Endothelial cell of umbilical vein (primary cell): ENCODE measurements at regions not wholly inside any gene's neighbourhood (a gene's known extent, or its start where the extent isn't known, plus 50 kb on each side); places are given as distances from the start of the nearest gene placed in this dataset.

Source experiments
- BruUV-seq: library from RNA; stranded (reverse); fragments of 400-500 nt; replicated peaks from 2 replicates; lab custom pipeline; 2021; lab: Mats Ljungman, UMichigan
- CTCF ChIA-PET: fragments of 300-600, 350-600 bp; sonication (Branson Sonifier 250); formaldehyde crosslinking; loops from one replicate; lab custom pipeline; 2021; ENCODE audit warnings: antibody characterized with exemption, inconsistent platforms; lab: Charles Lee
- POLR2A ChIA-PET: fragments of 300-600, 350-600 bp; sonication (Branson Sonifier 250); formaldehyde crosslinking; loops from one replicate; lab custom pipeline; 2021; ENCODE audit warnings: antibody characterized with exemption, inconsistent platforms; lab: Charles Lee
- DNase-seq: peaks from one replicate; pipeline ENCODE4 v3.0.0-alpha.2; 2011; ENCODE audit warnings: low read depth, low spot score
- FAIRE-seq: peaks from 2 replicates; lab custom pipeline; 2011; peaks lifted over from hg19 to GRCh38; lab: Jason Lieb, UNC
- H2AFZ ChIP-seq: 2 replicates; pipeline ENCODE4 v1.6.0; 2012; ENCODE audit warnings: low read depth, low read length, control low read depth, inconsistent platforms
- H3K27ac ChIP-seq: 2 replicates; pipeline ENCODE4 v1.5.1; 2011; ENCODE audit warnings: low read depth, mild to moderate bottlenecking, control low read depth, low read length, moderate library complexity; ENCODE audit not compliant: insufficient read depth
- H3K27me3 ChIP-seq, 2 experiments: 2 replicates each; pipeline versions ENCODE4 v1.6.0 to v1.6.1; 2011; ENCODE audit warnings: low read length in 2 of 2, mixed read lengths in 1 of 2; ENCODE audit not compliant: control insufficient read depth in 2 of 2, insufficient read depth in 2 of 2
- H3K36me3 ChIP-seq, 2 experiments: 2 replicates in 1 of 2; 3 replicates in 1 of 2; pipeline ENCODE4 v1.5.1; 2011; ENCODE audit warnings: low read length in 2 of 2, mild to moderate bottlenecking in 1 of 2, moderate library complexity in 1 of 2; ENCODE audit not compliant: control insufficient read depth in 2 of 2, insufficient read depth in 2 of 2; ENCODE audit errors: extremely low read depth in 1 of 2
- H3K4me1 ChIP-seq: 3 replicates; pipeline ENCODE4 v1.5.1; 2011; ENCODE audit warnings: mild to moderate bottlenecking, low read length; ENCODE audit not compliant: control insufficient read depth, insufficient read depth; ENCODE audit errors: extremely low read depth
- H3K4me2 ChIP-seq: 2 replicates; pipeline ENCODE4 v1.6.1; 2011; ENCODE audit warnings: low read length, control low read depth, mixed read lengths; ENCODE audit not compliant: insufficient read depth
- H3K4me3 ChIP-seq, 3 experiments: fragments of 200-600 bp in 1 of 3; sonication (generic), shearing (Covaris generic) in 1 of 3; replicated peaks in 1 of 3; 2 replicates each; pipeline ENCODE4 v1.5.1; 2011 to 2016; ENCODE audit warnings: control low read depth in 3 of 3, low read length in 3 of 3, mild to moderate bottlenecking in 2 of 3, inconsistent platforms in 1 of 3, low read depth in 1 of 3, moderate library complexity in 1 of 3; ENCODE audit not compliant: insufficient read depth in 1 of 3
- H3K79me2 ChIP-seq: 2 replicates; pipeline ENCODE4 v1.6.0; 2012; ENCODE audit warnings: low read length, inconsistent platforms; ENCODE audit not compliant: control insufficient read depth, insufficient read depth
- H3K9ac ChIP-seq: replicated peaks from 2 replicates; pipeline ENCODE3; 2011; ENCODE audit warnings: low read length, control low read depth; ENCODE audit not compliant: insufficient read depth; ENCODE audit errors: extremely low read depth
- H3K9me1 ChIP-seq: replicated peaks from 3 replicates; pipeline ENCODE4 v1.6.0; 2011; ENCODE audit warnings: mild to moderate bottlenecking, low read length; ENCODE audit not compliant: control insufficient read depth, insufficient read depth; ENCODE audit errors: extremely low read depth
- H3K9me3 ChIP-seq: replicated peaks from 2 replicates; pipeline ENCODE4 v1.5.1; 2012; ENCODE audit warnings: low read length, inconsistent platforms; ENCODE audit not compliant: control insufficient read depth, insufficient read depth
- H4K20me1 ChIP-seq: replicated peaks from 2 replicates; pipeline ENCODE3; 2011; ENCODE audit warnings: mild to moderate bottlenecking, low read length; ENCODE audit not compliant: control insufficient read depth, insufficient read depth; ENCODE audit errors: extremely low read depth
- CTCF ChIP-seq, 2 donors: IDR thresholded peaks; 1 replicate in 1 of 2; 2 replicates in 1 of 2; pipeline ENCODE4 v1.5.1; 2011; ENCODE audit warnings: low read length in 2 of 2, mild to moderate bottlenecking in 2 of 2, moderate library complexity in 2 of 2, control low read depth in 1 of 2, inconsistent platforms in 1 of 2, low read depth in 1 of 2; ENCODE audit not compliant: insufficient read depth in 1 of 2; ENCODE audit errors: extremely low read depth in 1 of 2
- EZH2 ChIP-seq: IDR thresholded peaks from 2 replicates; pipeline ENCODE4 v1.6.1; 2012; ENCODE audit warnings: borderline replicate concordance, low read depth, mild to moderate bottlenecking, moderate library complexity, low read length, inconsistent platforms; ENCODE audit not compliant: severe bottlenecking
- FOS ChIP-seq: IDR thresholded peaks from 2 replicates; pipeline ENCODE4 v1.6.1; 2011; ENCODE audit warnings: mild to moderate bottlenecking, low read length, moderate library complexity, borderline replicate concordance; ENCODE audit not compliant: insufficient read depth
- GATA2 ChIP-seq: IDR thresholded peaks from 2 replicates; pipeline ENCODE4 v1.7.0; 2011; ENCODE audit warnings: low read depth, mild to moderate bottlenecking, moderate library complexity, mixed read lengths, low read length; ENCODE audit not compliant: insufficient read length, insufficient read depth
- JUN ChIP-seq: IDR thresholded peaks from 2 replicates; pipeline ENCODE4 v1.6.1; 2011; ENCODE audit warnings: borderline replicate concordance, low read depth; ENCODE audit not compliant: insufficient read length, insufficient read depth
- MAX ChIP-seq: IDR thresholded peaks from 2 replicates; pipeline ENCODE4 v1.6.1; 2011; ENCODE audit not compliant: insufficient read depth, insufficient read length
- MYC ChIP-seq: IDR thresholded peaks from one replicate; pipeline ENCODE4 v1.6.1; 2011; ENCODE audit warnings: mild to moderate bottlenecking, low read depth, low read length
- POLR2A ChIP-seq: IDR thresholded peaks from 2 replicates; pipeline ENCODE4 v1.6.1; 2012; ENCODE audit warnings: low read depth, mild to moderate bottlenecking, control low read depth, low read length
- POLR2AphosphoS5 ChIP-seq: IDR thresholded peaks from 2 replicates; pipeline ENCODE4 v1.6.1; 2012; ENCODE audit warnings: low read depth, mild to moderate bottlenecking, control low read depth, low read length, moderate library complexity; ENCODE audit not compliant: insufficient read depth
- dilution Hi-C: fragments of 300-500 bp; cut with MboI; formaldehyde crosslinking; loops from one replicate; pipeline ENCODE4 v1.15.0; 2019; ENCODE audit warnings: low sequenced_read_pairs; ENCODE audit not compliant: extremely low pct_ligation_motif_present
- intact Hi-C: fragments of 100-400 bp; cut with micrococcal nuclease; formaldehyde crosslinking; loops from one replicate; pipeline ENCODE4 v1.10.0; 2022

DNA sequence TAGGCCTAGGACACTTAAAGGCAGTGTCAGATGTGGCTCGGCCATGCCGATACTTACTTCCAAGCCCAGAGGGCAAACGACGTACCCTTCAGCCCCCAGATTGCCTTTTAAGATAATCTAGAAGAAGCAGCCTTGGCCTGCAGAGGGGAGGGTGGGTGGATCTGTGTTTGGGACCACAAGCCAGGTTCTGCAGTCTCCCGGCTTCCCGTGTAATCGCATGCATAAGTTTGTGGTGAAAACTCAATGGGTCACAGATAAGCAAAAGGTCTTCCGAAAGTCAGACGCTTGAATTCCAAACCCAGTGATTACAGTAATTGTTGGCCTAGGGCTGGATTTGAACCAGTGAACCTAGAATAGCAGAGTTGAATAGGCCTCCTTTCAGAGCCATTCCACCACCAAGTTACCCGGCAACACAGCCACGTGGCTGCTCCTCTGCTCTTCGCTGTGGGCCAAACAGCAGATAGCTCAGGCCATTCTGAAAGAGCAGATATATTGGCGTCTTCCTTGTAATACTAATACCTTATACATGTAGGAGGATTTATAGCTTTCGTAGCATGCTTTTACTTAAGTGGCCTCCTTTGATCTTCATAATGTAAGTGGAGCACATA, 170.8 kb upstream of the CADM1 start:
- Histone ChIP-seq H3K36me3 (no peaks in the 10 kb centered on the region), H3K4me1 (no peaks in the 10 kb centered on the region), H3K9me1 (no peaks in the 10 kb centered on the region), H3K27me3 (no peaks in the 10 kb centered on the region), H3K9ac (no peak overlapping the region), H3K4me3 (no peak overlapping the region), H3K4me2 (no peak overlapping the region), H3K27ac (no peak overlapping the region), H2AFZ (no peak overlapping the region), H3K9me3 (no peaks in the 10 kb centered on the region), H3K79me2 (no peaks in the 10 kb centered on the region), H4K20me1 (no peaks in the 10 kb centered on the region)
- no peak for FAIRE-seq
- CTCF ChIA-PET: no interaction called here
- no TSS peak for BruUV-seq
- TF ChIP-seq POLR2AphosphoS5 (no peak), MAX (no peak), POLR2A (no peak), GATA2 (no peak)
- POLR2A ChIA-PET: no interaction called here
- intact Hi-C loops (loop anchor here (10.0 kb wide), 1 partner anchor 900 kb away; no protein-coding TSS in a partner anchor), dilution Hi-C loops (no loop called here)
- no peak for DNase-seq

- intact Hi-C loops (loop anchor here (10.0 kb wide), 1 partner anchor 900 kb away; no protein-coding TSS in a partner anchor), dilution Hi-C loops (no loop called here)
- H3K27ac ChIP-seq: no peak overlapping the region
- H4K20me1 ChIP-seq: no peaks in the 10 kb centered on the region
- no peaks in the 10 kb centered on the region for H3K36me3 ChIP-seq
- FAIRE-seq (no peak), DNase-seq (no peak)
- TF ChIP-seq POLR2AphosphoS5 (no peak), FOS (no peak), MAX (no peak), EZH2 (no peak), JUN (no peak), GATA2 (no peak), MYC (no peak), CTCF (IDR thresholded peaks at IDR 0.05; ENCODE audit: extremely low read depth in 1 of 2, insufficient read depth in 1 of 2, low read depth in 1 of 2, low read length in 2 of 2) (no peak), POLR2A (no peak)
- H3K9me1 ChIP-seq: no peaks in the 10 kb centered on the region
- H3K27me3 ChIP-seq: no peaks in the 10 kb centered on the region
- H2AFZ ChIP-seq: no peak overlapping the region
- ChIA-PET POLR2A (no interaction called here), CTCF (no interaction called here)
- H3K4me2 ChIP-seq: no peak overlapping the region
- H3K4me1 ChIP-seq: no peaks in the 10 kb centered on the region
- H3K9ac ChIP-seq: no peak overlapping the region
- no peak overlapping the region for H3K4me3 ChIP-seq
- H3K9me3 ChIP-seq: no peaks in the 10 kb centered on the region
- no peaks in the 10 kb centered on the region for H3K79me2 ChIP-seq
- no TSS peak for BruUV-seq
Observed at GRCh38 chr11:115674176-115674936, 170.1 kb upstream of the CADM1 start.
